ENCODE measurements at regions not wholly inside any gene's neighbourhood (a gene's known extent, or its start where the extent isn't known, plus 50 kb on each side); places are given as distances from the start of the nearest gene placed in this dataset.

DNA sequence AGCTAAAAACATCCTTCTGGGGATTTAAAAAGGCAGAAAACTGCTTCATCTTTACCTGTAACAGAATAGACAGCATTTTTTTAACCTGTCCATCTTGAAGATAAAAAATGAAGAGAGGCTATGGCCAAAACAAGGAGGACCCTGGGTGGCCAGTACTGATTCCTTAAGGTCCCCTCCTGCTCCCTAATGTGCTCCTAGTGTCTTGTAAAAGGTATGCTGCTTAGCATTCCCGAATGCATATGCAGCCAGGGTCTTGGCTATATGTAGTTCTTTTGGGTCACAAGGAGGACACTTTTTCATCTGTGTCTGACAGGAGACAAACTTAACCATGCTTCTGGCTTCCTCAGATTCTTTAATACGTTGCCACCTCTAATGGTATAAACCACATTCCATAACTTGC is 93.9 kb upstream of the SLC13A1 start:
- Histone ChIP-seq H3K36me3 (ENCODE audit: control insufficient read depth in 4 of 4, insufficient read depth in 3 of 4, low read depth in 1 of 4, low read length in 3 of 4) (no peaks in the 10 kb centered on the region), H3K27me3 (ENCODE audit: control insufficient read depth in 4 of 4, insufficient read depth in 4 of 4, low read length in 3 of 4) (no peaks in the 10 kb centered on the region), H3K9me3 (ENCODE audit: control insufficient read depth in 4 of 4, low read length in 3 of 4) (peaks cover 0 to 4% (median 0%) of the 10 kb centered on the region in 4 donors), H3K27ac (ENCODE audit: low read depth in 1 of 2, low read length in 2 of 2) (no peak overlapping the region), H3K4me1 (ENCODE audit: control insufficient read depth in 4 of 4, insufficient read depth in 4 of 4, low read length in 3 of 4) (no peaks in the 10 kb centered on the region), H3K9ac (ENCODE audit: low read depth in 1 of 2, low read length in 2 of 2) (no peak overlapping the region), H3K4me3 (ENCODE audit: low read depth in 1 of 3, low read length in 3 of 3) (no peak overlapping the region)
- WGBS, result 59% methylated on average over 2 of the region's 2 CpGs
- TF ChIP-seq HNF4A (conservative IDR thresholded peaks at IDR 0.05) (no peak), GABPA (IDR thresholded peaks at IDR 0.05 in 1 of 2, conservative IDR thresholded peaks at IDR 0.05 in 1 of 2) (no peak), ATF3 (IDR thresholded peaks at IDR 0.05) (no peak), FOXA2 (IDR thresholded peaks at IDR 0.05) (no peak), NR2F2 (IDR thresholded peaks at IDR 0.05) (no peak)
- DNase-seq (ENCODE audit: low spot score), result no peak

DNA sequence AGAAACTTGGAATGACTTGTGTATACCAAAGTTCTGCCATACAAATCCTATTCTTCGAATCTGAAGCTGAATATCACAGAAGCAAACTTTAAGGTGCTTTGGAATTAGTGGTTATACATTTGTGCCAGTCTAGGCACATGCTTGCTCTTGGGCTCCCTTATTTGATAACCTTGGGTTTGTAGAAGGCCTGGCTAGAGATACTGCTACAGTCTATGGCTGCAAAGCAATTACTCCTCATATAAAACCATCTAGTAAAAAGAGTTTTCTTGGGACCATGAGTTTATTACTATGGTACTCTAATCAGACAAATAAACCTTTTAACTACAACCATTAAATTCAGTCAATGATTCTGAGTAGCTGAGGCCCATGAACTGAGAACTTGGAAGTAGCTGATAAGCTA is 92.5 kb upstream of the SLC13A1 start:
- Histone ChIP-seq H3K9me3 (ENCODE audit: control insufficient read depth in 4 of 4, low read length in 3 of 4) (peaks cover 0 to 4% (median 0%) of the 10 kb centered on the region in 4 donors), H3K36me3 (ENCODE audit: control insufficient read depth in 4 of 4, insufficient read depth in 3 of 4, low read depth in 1 of 4, low read length in 3 of 4) (no peaks in the 10 kb centered on the region), H3K4me1 (ENCODE audit: control insufficient read depth in 4 of 4, insufficient read depth in 4 of 4, low read length in 3 of 4) (no peaks in the 10 kb centered on the region), H3K4me3 (ENCODE audit: low read depth in 1 of 3, low read length in 3 of 3) (no peak overlapping the region), H3K9ac (ENCODE audit: low read depth in 1 of 2, low read length in 2 of 2) (no peak overlapping the region), H3K27ac (ENCODE audit: low read depth in 1 of 2, low read length in 2 of 2) (no peak overlapping the region), H3K27me3 (ENCODE audit: control insufficient read depth in 4 of 4, insufficient read depth in 4 of 4, low read length in 3 of 4) (no peaks in the 10 kb centered on the region)
- 56% methylated on average over 1 of the region's 1 CpG for WGBS
- DNase-seq (ENCODE audit: low spot score), result no peak
- TF ChIP-seq EGR1 (IDR thresholded peaks at IDR 0.05; ENCODE audit: low read depth in 2 of 2), result no peak
- no peak for TF ChIP-seq FOXA2 (IDR thresholded peaks at IDR 0.05)
- TF ChIP-seq HNF4A (conservative IDR thresholded peaks at IDR 0.05), result no peak
- no peak for TF ChIP-seq SP1 (IDR thresholded peaks at IDR 0.05)
- no peak for TF ChIP-seq HNF4G (IDR thresholded peaks at IDR 0.05)

GRCh38 chr7:123289200-123289599 is 89.4 kb upstream of the SLC13A1 start:
- Histone ChIP-seq H3K27ac (ENCODE audit: low read depth in 1 of 2, low read length in 2 of 2) (no peak overlapping the region), H3K9me3 (ENCODE audit: control insufficient read depth in 4 of 4, low read length in 3 of 4) (no peaks in the 10 kb centered on the region), H3K9ac (ENCODE audit: low read depth in 1 of 2, low read length in 2 of 2) (no peak overlapping the region), H3K36me3 (ENCODE audit: control insufficient read depth in 4 of 4, insufficient read depth in 3 of 4, low read depth in 1 of 4, low read length in 3 of 4) (no peaks in the 10 kb centered on the region), H3K27me3 (ENCODE audit: control insufficient read depth in 4 of 4, insufficient read depth in 4 of 4, low read length in 3 of 4) (no peaks in the 10 kb centered on the region), H3K4me3 (ENCODE audit: low read depth in 1 of 3, low read length in 3 of 3) (no peak overlapping the region), H3K4me1 (ENCODE audit: control insufficient read depth in 4 of 4, insufficient read depth in 4 of 4, low read length in 3 of 4) (no peaks in the 10 kb centered on the region)
- DNase-seq (ENCODE audit: low spot score), result no peak
- no peak for TF ChIP-seq EGR1 (IDR thresholded peaks at IDR 0.05; ENCODE audit: low read depth in 2 of 2)

DNA sequence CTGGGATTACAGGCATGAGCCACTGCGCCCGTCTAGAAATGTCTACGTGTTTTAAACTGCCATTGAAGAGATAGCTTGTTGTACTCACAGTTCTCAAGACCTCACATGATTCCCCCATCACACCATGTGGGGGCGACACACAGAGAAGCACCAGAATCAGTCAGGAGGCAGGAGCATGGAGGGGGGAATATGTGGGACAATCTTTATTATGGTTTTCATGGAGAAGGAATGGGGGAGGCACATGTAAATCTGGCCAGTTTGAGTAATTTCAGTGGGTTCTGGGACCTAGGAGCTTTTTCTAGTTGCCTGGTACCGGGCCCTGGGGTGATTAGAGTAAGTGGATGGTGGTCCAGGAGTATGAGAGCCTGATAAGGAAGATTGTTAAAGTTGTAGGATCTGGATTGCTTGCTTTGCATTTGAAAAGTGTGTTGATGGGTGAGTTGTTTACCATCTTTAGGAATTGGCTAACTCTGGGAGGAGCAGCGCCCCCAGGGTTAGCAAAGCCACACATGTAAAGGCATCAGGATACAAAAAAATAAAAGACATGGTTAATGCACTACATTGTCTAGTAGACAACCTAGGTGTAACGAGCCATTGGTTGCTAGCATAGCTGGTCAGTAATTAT is 85.4 kb upstream of the SLC13A1 start:
- no peak overlapping the region for H3K4me3 ChIP-seq (ENCODE audit: low read depth in 1 of 3, low read length in 3 of 3)
- no peaks in the 10 kb centered on the region for H3K4me1 ChIP-seq (ENCODE audit: control insufficient read depth in 4 of 4, insufficient read depth in 4 of 4, low read length in 3 of 4)
- H3K9ac ChIP-seq (ENCODE audit: low read depth in 1 of 2, low read length in 2 of 2), result no peak overlapping the region
- H3K27me3 ChIP-seq (ENCODE audit: control insufficient read depth in 4 of 4, insufficient read depth in 4 of 4, low read length in 3 of 4), result no peaks in the 10 kb centered on the region
- no peak for DNase-seq (ENCODE audit: low spot score)
- 47% methylated on average over 7 of the region's 7 CpGs for WGBS
- H3K36me3 ChIP-seq (ENCODE audit: control insufficient read depth in 4 of 4, insufficient read depth in 3 of 4, low read depth in 1 of 4, low read length in 3 of 4), result no peaks in the 10 kb centered on the region
- H3K27ac ChIP-seq (ENCODE audit: low read depth in 1 of 2, low read length in 2 of 2), result no peak overlapping the region
- no peaks in the 10 kb centered on the region for H3K9me3 ChIP-seq (ENCODE audit: control insufficient read depth in 4 of 4, low read length in 3 of 4)
- TF ChIP-seq GABPA (IDR thresholded peaks at IDR 0.05 in 1 of 2, conservative IDR thresholded peaks at IDR 0.05 in 1 of 2) (no peak), FOXA2 (IDR thresholded peaks at IDR 0.05) (no peak), TAF1 (conservative IDR thresholded peaks at IDR 0.05) (no peak), HNF4G (IDR thresholded peaks at IDR 0.05) (no peak), ATF3 (IDR thresholded peaks at IDR 0.05) (no peak), NR2F2 (IDR thresholded peaks at IDR 0.05) (no peak), MAX (IDR thresholded peaks at IDR 0.05) (no peak), RXRA (IDR thresholded peaks at IDR 0.05) (no peak), ZBTB33 (IDR thresholded peaks at IDR 0.05) (no peak), RAD21 (IDR thresholded peaks at IDR 0.05) (no peak), EGR1 (IDR thresholded peaks at IDR 0.05; ENCODE audit: low read depth in 2 of 2) (no peak), JUND (IDR thresholded peaks at IDR 0.05) (no peak), FOXA1 (IDR thresholded peaks at IDR 0.05) (no peak), SP1 (IDR thresholded peaks at IDR 0.05) (no peak), YY1 (IDR thresholded peaks at IDR 0.05) (no peak)
- TF ChIP-seq, protein P1, sequence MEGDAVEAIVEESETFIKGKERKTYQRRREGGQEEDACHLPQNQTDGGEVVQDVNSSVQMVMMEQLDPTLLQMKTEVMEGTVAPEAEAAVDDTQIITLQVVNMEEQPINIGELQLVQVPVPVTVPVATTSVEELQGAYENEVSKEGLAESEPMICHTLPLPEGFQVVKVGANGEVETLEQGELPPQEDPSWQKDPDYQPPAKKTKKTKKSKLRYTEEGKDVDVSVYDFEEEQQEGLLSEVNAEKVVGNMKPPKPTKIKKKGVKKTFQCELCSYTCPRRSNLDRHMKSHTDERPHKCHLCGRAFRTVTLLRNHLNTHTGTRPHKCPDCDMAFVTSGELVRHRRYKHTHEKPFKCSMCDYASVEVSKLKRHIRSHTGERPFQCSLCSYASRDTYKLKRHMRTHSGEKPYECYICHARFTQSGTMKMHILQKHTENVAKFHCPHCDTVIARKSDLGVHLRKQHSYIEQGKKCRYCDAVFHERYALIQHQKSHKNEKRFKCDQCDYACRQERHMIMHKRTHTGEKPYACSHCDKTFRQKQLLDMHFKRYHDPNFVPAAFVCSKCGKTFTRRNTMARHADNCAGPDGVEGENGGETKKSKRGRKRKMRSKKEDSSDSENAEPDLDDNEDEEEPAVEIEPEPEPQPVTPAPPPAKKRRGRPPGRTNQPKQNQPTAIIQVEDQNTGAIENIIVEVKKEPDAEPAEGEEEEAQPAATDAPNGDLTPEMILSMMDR (IDR thresholded peaks at IDR 0.05; ENCODE audit: low read depth, low read length, missing input control), result no peak

Measured in liver (tissue), 8 donors.